Caco-2 (cell line): ENCODE measurements at regions not wholly inside any gene's neighbourhood (a gene's known extent, or its start where the extent isn't known, plus 50 kb on each side); places are given as distances from the start of the nearest gene placed in this dataset.

Experiments
- BruUV-seq: library from RNA; stranded (reverse); fragments of 400-500 nt; replicated peaks from 2 replicates; lab custom pipeline; 2021; lab: Mats Ljungman, UMichigan
- CTCF ChIA-PET: fragments of 300-600 bp; sonication (Branson Sonifier 250); formaldehyde crosslinking; loops from one replicate; lab custom pipeline; 2022; ENCODE audit warnings: antibody characterized with exemption; lab: Charles Lee
- POLR2A ChIA-PET: fragments of 300-600 bp; sonication (Branson Sonifier 250); formaldehyde crosslinking; loops from one replicate; lab custom pipeline; 2022; ENCODE audit warnings: antibody characterized with exemption; lab: Charles Lee
- DNase-seq, 2 experiments: peaks; one replicate each; pipeline versions ENCODE4 v3.0.0 to v3.0.0-alpha.2; 2020 to 2022
- H3K27me3 ChIP-seq: replicated peaks from 2 replicates; pipeline ENCODE4 v1.6.0; 2011; ENCODE audit warnings: low read length; ENCODE audit not compliant: control insufficient read depth, insufficient read depth
- H3K36me3 ChIP-seq: 2 replicates; pipeline ENCODE4 v1.5.1; 2011; ENCODE audit warnings: low read length; ENCODE audit not compliant: control insufficient read depth, insufficient read depth
- H3K4me1 ChIP-seq: fragments of 250-450 bp; sonication (Bioruptor Pico); 2 replicates; pipeline ENCODE4 v1.5.1; 2020; ENCODE audit warnings: mild to moderate bottlenecking
- H3K4me3 ChIP-seq: 2 replicates; pipeline ENCODE4 v1.5.1; 2011; ENCODE audit warnings: low read depth, mild to moderate bottlenecking, control low read depth, low read length
- H3K9me3 ChIP-seq: fragments of 250-450 bp; sonication (Bioruptor Pico); 2 replicates; pipeline ENCODE4 v1.5.1; 2020; ENCODE audit warnings: mild to moderate bottlenecking, moderate library complexity
- H3K27ac Mint-ChIP-seq: one replicate; pipeline ENCODE4 v1.8.0; 2022; ENCODE audit warnings: mixed read lengths; ENCODE audit not compliant: unreplicated experiment
- H3K27me3 Mint-ChIP-seq: one replicate; pipeline ENCODE4 v1.8.0; 2022; ENCODE audit warnings: mixed read lengths; ENCODE audit not compliant: insufficient read depth, unreplicated experiment
- H3K36me3 Mint-ChIP-seq: one replicate; pipeline ENCODE4 v1.8.0; 2022; ENCODE audit warnings: mild to moderate bottlenecking, mixed read lengths; ENCODE audit not compliant: insufficient read depth, unreplicated experiment
- H3K4me1 Mint-ChIP-seq: one replicate; pipeline ENCODE4 v1.8.0; 2022; ENCODE audit warnings: low read depth, mixed read lengths; ENCODE audit not compliant: unreplicated experiment
- H3K4me3 Mint-ChIP-seq: one replicate; pipeline ENCODE4 v1.8.0; 2022; ENCODE audit warnings: mild to moderate bottlenecking, moderate library complexity, mixed read lengths; ENCODE audit not compliant: unreplicated experiment
- H3K9me3 Mint-ChIP-seq: one replicate; pipeline ENCODE4 v1.8.0; 2022; ENCODE audit warnings: mixed read lengths; ENCODE audit not compliant: unreplicated experiment
- CTCF ChIP-seq, 2 experiments: fragments of 200-600 bp in 1 of 2; IDR thresholded peaks; 1 replicate in 1 of 2; 2 replicates in 1 of 2; pipeline versions ENCODE4 v1.5.1 to v1.8.0; 2011 to 2022; ENCODE audit warnings: antibody characterized with exemption in 1 of 2, control low read depth in 1 of 2, inconsistent platforms in 1 of 2, low read depth in 1 of 2, low read length in 1 of 2, mild to moderate bottlenecking in 1 of 2, moderate library complexity in 1 of 2; ENCODE audit not compliant: insufficient read depth in 1 of 2, severe bottlenecking in 1 of 2, unreplicated experiment in 1 of 2
- intact Hi-C: fragments of 100-400 bp; cut with micrococcal nuclease; formaldehyde crosslinking; loops from one replicate; pipeline ENCODE4 v1.10.0; 2022; ENCODE audit not compliant: unreplicated experiment

- no peak overlapping the region for H3K4me3 Mint-ChIP-seq
- no peak overlapping the region for H3K4me3 ChIP-seq
- H3K4me1 Mint-ChIP-seq, result no peaks in the 10 kb centered on the region
- H3K4me1 ChIP-seq, result no peaks in the 10 kb centered on the region
- no peak for TF ChIP-seq CTCF (IDR thresholded peaks at IDR 0.05; ENCODE audit: insufficient read depth in 1 of 2, low read depth in 1 of 2, low read length in 1 of 2, severe bottlenecking in 1 of 2, unreplicated experiment in 1 of 2)
- ChIA-PET CTCF (no interaction called here), POLR2A (no interaction called here)
- H3K9me3 Mint-ChIP-seq, result no peaks in the 10 kb centered on the region
- no peak for DNase-seq
- no peak overlapping the region for H3K27ac Mint-ChIP-seq
- no peaks in the 10 kb centered on the region for H3K36me3 ChIP-seq
- H3K9me3 ChIP-seq, result no peaks in the 10 kb centered on the region
- peaks cover 20% of the 10 kb centered on the region for H3K27me3 Mint-ChIP-seq
- no peaks in the 10 kb centered on the region for H3K27me3 ChIP-seq
- no TSS peak for BruUV-seq
- intact Hi-C loops, result no loop called here
- H3K36me3 Mint-ChIP-seq, result no peaks in the 10 kb centered on the region
These were observed 221.0 kb downstream of the ICE1 start for GRCh38 chr5:5643481-5643880.

- Mint-ChIP-seq H3K27me3 (peaks cover 35% of the 10 kb centered on the region), H3K27ac (no peak overlapping the region), H3K4me1 (no peaks in the 10 kb centered on the region), H3K4me3 (no peak overlapping the region), H3K9me3 (peaks cover 3% of the 10 kb centered on the region), H3K36me3 (no peaks in the 10 kb centered on the region)
- DNase-seq, result no peak
- H3K9me3 ChIP-seq, result no peaks in the 10 kb centered on the region
- BruUV-seq, result no TSS peak
- no peaks in the 10 kb centered on the region for H3K4me1 ChIP-seq
- TF ChIP-seq CTCF (IDR thresholded peaks at IDR 0.05; ENCODE audit: insufficient read depth in 1 of 2, low read depth in 1 of 2, low read length in 1 of 2, severe bottlenecking in 1 of 2, unreplicated experiment in 1 of 2), result no peak
- ChIA-PET CTCF (no interaction called here), POLR2A (no interaction called here)
- no peaks in the 10 kb centered on the region for H3K36me3 ChIP-seq
- H3K4me3 ChIP-seq, result no peak overlapping the region
- H3K27me3 ChIP-seq, result no peaks in the 10 kb centered on the region
- intact Hi-C loops, result no loop called here
These were observed 215.7 kb downstream of the ICE1 start for GRCh38 chr5:5638211-5638610.

- no peaks in the 10 kb centered on the region for H3K36me3 ChIP-seq
- TF ChIP-seq CTCF (IDR thresholded peaks at IDR 0.05; ENCODE audit: insufficient read depth in 1 of 2, low read depth in 1 of 2, low read length in 1 of 2, severe bottlenecking in 1 of 2, unreplicated experiment in 1 of 2), result no peak
- Mint-ChIP-seq H3K9me3 (peaks cover 14% of the 10 kb centered on the region), H3K27ac (no peak overlapping the region), H3K4me1 (no peaks in the 10 kb centered on the region), H3K4me3 (no peak overlapping the region), H3K36me3 (no peaks in the 10 kb centered on the region), H3K27me3 (peaks cover 35% of the 10 kb centered on the region)
- ChIA-PET POLR2A (no interaction called here), CTCF (no interaction called here)
- no peak for DNase-seq
- 0 out of 2 replicates have a peak, but pooled peaks cover 2% of the 10 kb centered on the region for H3K9me3 ChIP-seq
- H3K4me1 ChIP-seq, result no peaks in the 10 kb centered on the region
- no peak overlapping the region for H3K4me3 ChIP-seq
- H3K27me3 ChIP-seq, result no peaks in the 10 kb centered on the region
- intact Hi-C loops, result no loop called here
- BruUV-seq, result no TSS peak
These were observed 214.7 kb downstream of the ICE1 start for GRCh38 chr5:5637173-5637572.
